NB4 (cell line): ENCODE measurements at regions not wholly inside any gene's neighbourhood (a gene's known extent, or its start where the extent isn't known, plus 50 kb on each side); places are given as distances from the start of the nearest gene placed in this dataset.

ENCODE experiments used
- MYC ChIP-seq: IDR thresholded peaks from 2 replicates; pipeline ENCODE4 v1.6.1; 2011; ENCODE audit warnings: low read depth, low read length
- POLR2A ChIP-seq: IDR thresholded peaks from 2 replicates; pipeline ENCODE4 v1.6.1; 2011; ENCODE audit warnings: mild to moderate bottlenecking; ENCODE audit not compliant: insufficient read length; ENCODE audit errors: extremely low read depth
- TF ChIP-seq, protein P1 (sequence below): IDR thresholded peaks from one replicate; pipeline ENCODE4 v1.5.1; 2012; ENCODE audit warnings: low read depth, low read length

DNA sequence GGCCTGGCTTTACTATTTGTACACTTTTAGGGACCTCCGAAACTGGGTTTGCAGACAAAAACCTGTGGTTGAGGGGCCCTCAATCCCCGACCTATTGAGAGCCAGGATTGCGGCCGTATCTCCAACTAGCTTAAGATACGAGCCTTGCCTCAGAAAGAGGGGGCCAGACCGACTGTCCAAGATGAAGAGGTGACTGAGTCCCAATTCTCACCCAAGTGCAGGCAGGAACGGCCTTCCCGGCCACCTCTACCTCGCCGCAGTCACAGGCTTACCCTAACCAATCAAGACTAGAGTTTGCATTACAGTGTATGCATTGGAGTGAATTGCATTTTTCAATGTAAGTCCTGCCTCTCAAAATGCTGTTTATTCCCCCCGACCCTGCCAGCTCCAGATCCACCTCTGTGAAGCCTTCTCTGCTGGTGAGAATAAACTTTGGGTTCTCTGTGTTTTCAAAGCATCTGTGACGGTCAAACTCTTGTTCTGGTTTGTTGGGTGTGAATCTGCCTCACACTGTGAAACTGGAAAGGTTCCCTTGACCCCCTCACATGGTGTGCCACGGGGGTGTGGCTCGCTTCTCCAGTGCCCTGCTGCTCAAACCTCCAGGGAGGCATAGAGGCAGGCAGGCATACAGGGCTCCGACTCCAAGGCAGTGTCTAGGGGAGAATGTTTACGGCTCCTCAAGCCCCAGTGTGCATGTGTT, 62.2 kb upstream of the WLS start:
- TF ChIP-seq POLR2A, result no peak
- TF ChIP-seq, protein P1, sequence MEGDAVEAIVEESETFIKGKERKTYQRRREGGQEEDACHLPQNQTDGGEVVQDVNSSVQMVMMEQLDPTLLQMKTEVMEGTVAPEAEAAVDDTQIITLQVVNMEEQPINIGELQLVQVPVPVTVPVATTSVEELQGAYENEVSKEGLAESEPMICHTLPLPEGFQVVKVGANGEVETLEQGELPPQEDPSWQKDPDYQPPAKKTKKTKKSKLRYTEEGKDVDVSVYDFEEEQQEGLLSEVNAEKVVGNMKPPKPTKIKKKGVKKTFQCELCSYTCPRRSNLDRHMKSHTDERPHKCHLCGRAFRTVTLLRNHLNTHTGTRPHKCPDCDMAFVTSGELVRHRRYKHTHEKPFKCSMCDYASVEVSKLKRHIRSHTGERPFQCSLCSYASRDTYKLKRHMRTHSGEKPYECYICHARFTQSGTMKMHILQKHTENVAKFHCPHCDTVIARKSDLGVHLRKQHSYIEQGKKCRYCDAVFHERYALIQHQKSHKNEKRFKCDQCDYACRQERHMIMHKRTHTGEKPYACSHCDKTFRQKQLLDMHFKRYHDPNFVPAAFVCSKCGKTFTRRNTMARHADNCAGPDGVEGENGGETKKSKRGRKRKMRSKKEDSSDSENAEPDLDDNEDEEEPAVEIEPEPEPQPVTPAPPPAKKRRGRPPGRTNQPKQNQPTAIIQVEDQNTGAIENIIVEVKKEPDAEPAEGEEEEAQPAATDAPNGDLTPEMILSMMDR, result no peak
- TF ChIP-seq MYC, result no peak
